K562 (cell line): ENCODE measurements at regions not wholly inside any gene's neighbourhood (a gene's known extent, or its start where the extent isn't known, plus 50 kb on each side); places are given as distances from the start of the nearest gene placed in this dataset.

ENCODE experiments used
- ATAC-seq: fragments of 200-7000 bp; cut with Tn5 transposase; 3 replicates; pipeline ENCODE4 v1.9.1; 2020; ENCODE audit warnings: moderate library complexity
- BruUV-seq: library from RNA; stranded (reverse); fragments of 400-500 nt; replicated peaks from 2 replicates; lab custom pipeline; 2021; lab: Mats Ljungman, UMichigan
- CTCF ChIA-PET: fragments of 300-600 bp; formaldehyde crosslinking; extraction: SDS; loops from one replicate; lab custom pipeline; 2021; ENCODE audit warnings: low intra/inter-chr PET ratio; lab: Yijun Ruan, JAX
- POLR2A ChIA-PET: fragments of 300-600, 350-650 bp; sonication (Branson Sonifier 250); formaldehyde crosslinking; extraction: SDS; loops from one replicate; lab custom pipeline; 2021; ENCODE audit warnings: antibody characterized with exemption, inconsistent platforms; lab: Yijun Ruan, JAX
- DNase-seq, 4 experiments: peaks; one replicate each; pipeline versions ENCODE4 v3.0.0 to v3.0.0-alpha.2; 2011 to 2018; ENCODE audit warnings: low spot score in 3 of 4, mixed read lengths in 3 of 4; ENCODE audit errors: extremely low read depth in 1 of 4
- FAIRE-seq: peaks from 2 replicates; lab custom pipeline; 2011; peaks lifted over from hg19 to GRCh38; lab: Jason Lieb, UNC
- H2AFZ ChIP-seq: 2 replicates; pipeline ENCODE4 v1.6.0; 2011; ENCODE audit warnings: low read depth, low read length, control low read depth, inconsistent platforms
- H3K27ac ChIP-seq: fragments of 200-600 bp; 3 replicates; pipeline ENCODE4 v1.8.0; 2011; ENCODE audit warnings: low read depth, mild to moderate bottlenecking, control low read depth, inconsistent platforms, low read length, moderate library complexity, mixed read lengths; ENCODE audit errors: extremely low read depth
- H3K27me3 ChIP-seq, 2 experiments: fragments of 300-600 bp in 1 of 2; 2 replicates in 1 of 2; 3 replicates in 1 of 2; pipeline versions ENCODE4 v1.6.0 to v1.8.0; 2011; ENCODE audit warnings: inconsistent platforms in 2 of 2, low read length in 2 of 2, mild to moderate bottlenecking in 1 of 2, mixed read lengths in 1 of 2, moderate library complexity in 1 of 2; ENCODE audit not compliant: control insufficient read depth in 2 of 2, insufficient read depth in 2 of 2
- H3K36me3 ChIP-seq: fragments of 300-600 bp; 3 replicates; pipeline ENCODE4 v1.8.0; 2011; ENCODE audit warnings: mild to moderate bottlenecking, low read length, inconsistent platforms; ENCODE audit not compliant: control insufficient read depth, insufficient read depth
- H3K4me1 ChIP-seq, 2 experiments: fragments of 200-600 bp in 1 of 2; replicated peaks in 1 of 2; 2 replicates in 1 of 2; 3 replicates in 1 of 2; pipeline versions ENCODE4 v1.5.1 to v1.8.0; 2011; ENCODE audit warnings: inconsistent platforms in 2 of 2, low read length in 2 of 2, mild to moderate bottlenecking in 1 of 2, mixed read lengths in 1 of 2, moderate library complexity in 1 of 2; ENCODE audit not compliant: control insufficient read depth in 2 of 2, insufficient read depth in 2 of 2
- H3K4me2 ChIP-seq: 2 replicates; pipeline ENCODE4 v1.6.1; 2011; ENCODE audit warnings: low read length, control low read depth, inconsistent platforms, mixed read lengths; ENCODE audit not compliant: insufficient read depth
- H3K4me3 ChIP-seq: fragments of 200-600 bp; sonication (generic), shearing (Covaris generic); 2 replicates; pipeline ENCODE4 v1.5.1; 2016; ENCODE audit warnings: control low read depth, inconsistent platforms
- H3K79me2 ChIP-seq: fragments of 200-600 bp; 3 replicates; pipeline ENCODE4 v1.8.0; 2011; ENCODE audit warnings: low read length, inconsistent platforms; ENCODE audit not compliant: control insufficient read depth, insufficient read depth
- H3K9ac ChIP-seq, 2 experiments: 2 replicates each; pipeline versions ENCODE4 v1.6.0 to v1.6.1; 2011; ENCODE audit warnings: low read depth in 2 of 2, low read length in 2 of 2, control low read depth in 1 of 2, inconsistent platforms in 1 of 2, mild to moderate bottlenecking in 1 of 2, mixed read lengths in 1 of 2; ENCODE audit not compliant: insufficient read depth in 1 of 2
- H3K9me1 ChIP-seq: one replicate; pipeline ENCODE4 v1.6.0; 2011; ENCODE audit warnings: inconsistent platforms, mild to moderate bottlenecking, low read length, moderate library complexity; ENCODE audit not compliant: control insufficient read depth, insufficient read depth
- H3K9me3 ChIP-seq: replicated peaks from 2 replicates; pipeline ENCODE4 v1.5.1; 2011; ENCODE audit warnings: low read depth, low read length, inconsistent platforms; ENCODE audit not compliant: control insufficient read depth, insufficient read depth
- H4K20me1 ChIP-seq: replicated peaks from 2 replicates; pipeline ENCODE4 v1.6.1; 2011; ENCODE audit warnings: low read length, inconsistent platforms, mixed read lengths; ENCODE audit not compliant: control insufficient read depth, insufficient read depth
- ELF4 ChIP-seq: fragments of 450-650 bp; formaldehyde crosslinking; IDR thresholded peaks from 2 replicates; pipeline ENCODE4 v1.4.0; 2022; ENCODE audit warnings: missing genetic modification characterization
- HEY1 ChIP-seq: fragments of 250-450 bp; sonication (Bioruptor Pico); IDR thresholded peaks from 2 replicates; pipeline ENCODE4 v1.5.0; 2020; ENCODE audit warnings: mild to moderate bottlenecking, moderate library complexity, borderline replicate concordance
- POLR3A ChIP-seq: IDR thresholded peaks from 2 replicates; pipeline ENCODE4 v1.6.1; 2011; ENCODE audit warnings: borderline replicate concordance, mild to moderate bottlenecking, moderate library complexity; ENCODE audit not compliant: insufficient read length, insufficient read depth; ENCODE audit errors: extremely low read depth
- PRMT5 ChIP-seq: sonication (generic); formaldehyde crosslinking; IDR thresholded peaks from 2 replicates; pipeline ENCODE4 v1.5.0; 2020; ENCODE audit warnings: missing genetic modification reagents
- RBM34 ChIP-seq: fragments of 200-400 bp; formaldehyde crosslinking; IDR thresholded peaks from 2 replicates; pipeline ENCODE4 v1.6.1; 2018; ENCODE audit warnings: low read length, borderline replicate concordance; ENCODE audit not compliant: insufficient read depth
- ZBTB7A ChIP-seq: IDR thresholded peaks from 2 replicates; pipeline ENCODE4 v1.6.1; 2011; ENCODE audit warnings: low read depth, mild to moderate bottlenecking, low read length, moderate library complexity, borderline replicate concordance; ENCODE audit not compliant: control insufficient read depth
- ZC3H8 ChIP-seq: fragments of 450-650 bp; IDR thresholded peaks from 2 replicates; pipeline ENCODE4 v1.6.1; 2017
- ZNF282 ChIP-seq: sonication (generic); formaldehyde crosslinking; IDR thresholded peaks from 2 replicates; pipeline ENCODE4 v1.8.1; 2023; ENCODE audit warnings: missing genetic modification reagents
- ZNF668 ChIP-seq: fragments of 250-450 bp; sonication (Bioruptor Pico); IDR thresholded peaks from 2 replicates; pipeline ENCODE4 v1.8.0; 2022; ENCODE audit warnings: mild to moderate bottlenecking, inconsistent platforms
- WGBS: fragments of 100-300 bp; shearing (Covaris generic); methylation state at CpG from one replicate; pipeline ENCODE4 v1.1.6; 2016; ENCODE audit warnings: low coverage, mixed read lengths; ENCODE audit not compliant: insufficient coverage; ENCODE audit errors: missing lambda C conversion rate; 5-methylcytosine and 5-hydroxymethylcytosine counted together
- in situ Hi-C: fragments of 300-500 bp; cut with MboI; formaldehyde crosslinking; loops from 4 replicates; pipeline ENCODE4 v1.15.0; 2018; ENCODE audit warnings: inconsistent platforms, mixed read lengths
- intact Hi-C: fragments of 100-400 bp; cut with micrococcal nuclease; formaldehyde crosslinking; loops from 2 replicates; pipeline ENCODE4 v1.14.2; 2022

DNA sequence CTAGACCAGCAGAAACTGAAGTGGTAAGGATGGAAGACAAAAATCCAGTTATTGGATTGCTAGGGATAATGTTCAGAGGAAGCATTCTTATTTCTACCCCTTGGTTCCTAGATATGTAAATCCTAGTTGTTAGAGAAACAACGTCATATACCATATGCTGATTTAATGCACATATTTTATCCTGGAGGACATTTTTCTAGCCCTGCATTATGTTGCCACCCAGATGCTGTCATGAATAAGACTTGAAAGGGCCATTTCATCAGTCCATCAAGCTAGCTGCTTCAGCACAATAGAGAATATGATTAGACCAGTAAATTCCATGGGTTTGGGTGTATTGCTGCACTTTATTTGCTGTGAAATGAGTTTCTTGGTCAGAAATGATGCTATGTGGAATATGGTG lies 1736.4 kb downstream of the MAT2B start:
- Histone ChIP-seq H3K4me3 (no peak overlapping the region), H3K27me3 (no peaks in the 10 kb centered on the region), H3K79me2 (no peaks in the 10 kb centered on the region), H4K20me1 (no peaks in the 10 kb centered on the region), H3K9ac (no peak overlapping the region), H3K4me1 (no peaks in the 10 kb centered on the region), H3K27ac (no peak overlapping the region), H3K9me1 (no peaks in the 10 kb centered on the region), H3K36me3 (no peaks in the 10 kb centered on the region), H2AFZ (no peak overlapping the region), H3K4me2 (no peak overlapping the region), H3K9me3 (0 out of 2 replicates have a peak, but pooled peaks cover 2% of the 10 kb centered on the region)
- intact Hi-C loops, result no loop called here
- BruUV-seq, result no TSS peak
- POLR2A ChIA-PET, result no interaction called here
- DNase-seq, result no peak
- TF ChIP-seq ZNF282 (no peak), PRMT5 (CRISPR knock-in tag) (no peak), ZNF668 (CRISPR knock-in tag) (no peak), POLR3A (no peak), ELF4 (CRISPR knock-in tag) (no peak), ZBTB7A (no peak), RBM34 (no peak)
- ATAC-seq, result no peak
- in situ Hi-C loops, result no loop called here
- CTCF ChIA-PET, result no interaction called here
- 0% methylated on average over 1 of the region's 1 CpG for WGBS
- no peak for FAIRE-seq

DNA sequence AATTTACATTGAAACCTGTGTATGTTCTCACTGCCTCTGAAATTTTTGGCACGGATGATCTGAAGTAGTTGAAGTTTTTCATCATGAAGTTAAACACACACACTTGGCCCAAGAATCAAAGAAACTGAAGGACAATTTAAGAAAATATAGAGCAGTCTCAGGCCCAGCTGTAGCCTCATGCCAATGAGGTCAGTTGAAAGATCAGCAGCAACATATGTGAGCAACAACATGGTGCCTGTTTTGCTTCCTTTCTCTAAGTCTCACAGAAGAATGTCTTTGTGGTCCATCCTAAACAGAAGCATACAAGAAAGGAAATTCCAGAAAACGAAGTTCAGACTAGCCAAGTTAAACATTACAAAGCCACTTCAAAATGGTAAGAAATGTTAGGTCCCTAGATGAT lies 1737.2 kb downstream of the MAT2B start:
- H2AFZ ChIP-seq, result no peak overlapping the region
- 0% methylated on average over 2 of the region's 2 CpGs for WGBS
- no peaks in the 10 kb centered on the region for H3K36me3 ChIP-seq
- H3K79me2 ChIP-seq, result no peaks in the 10 kb centered on the region
- in situ Hi-C loops, result no loop called here
- CTCF ChIA-PET, result no interaction called here
- no peak overlapping the region for H3K27ac ChIP-seq
- no peaks in the 10 kb centered on the region for H3K9me1 ChIP-seq
- BruUV-seq, result no TSS peak
- H3K4me2 ChIP-seq, result no peak overlapping the region
- H3K9me3 ChIP-seq, result 0 out of 2 replicates have a peak, but pooled peaks cover 2% of the 10 kb centered on the region
- TF ChIP-seq HEY1 (CRISPR knock-in tag) (no peak), ZC3H8 (no peak)
- intact Hi-C loops, result no loop called here
- no peaks in the 10 kb centered on the region for H3K4me1 ChIP-seq
- no peak for FAIRE-seq
- ATAC-seq, result no peak
- H3K4me3 ChIP-seq, result no peak overlapping the region
- POLR2A ChIA-PET, result no interaction called here
- no peak overlapping the region for H3K9ac ChIP-seq
- no peaks in the 10 kb centered on the region for H4K20me1 ChIP-seq
- H3K27me3 ChIP-seq, result no peaks in the 10 kb centered on the region
- DNase-seq, result no peak
